ENCODE measurements at regions not wholly inside any gene's neighbourhood (a gene's known extent, or its start where the extent isn't known, plus 50 kb on each side); places are given as distances from the start of the nearest gene placed in this dataset.

- H3K4me3 ChIP-seq (ENCODE audit: control insufficient read depth, low read depth, low read length): no peak overlapping the region
- TF ChIP-seq, protein P1, sequence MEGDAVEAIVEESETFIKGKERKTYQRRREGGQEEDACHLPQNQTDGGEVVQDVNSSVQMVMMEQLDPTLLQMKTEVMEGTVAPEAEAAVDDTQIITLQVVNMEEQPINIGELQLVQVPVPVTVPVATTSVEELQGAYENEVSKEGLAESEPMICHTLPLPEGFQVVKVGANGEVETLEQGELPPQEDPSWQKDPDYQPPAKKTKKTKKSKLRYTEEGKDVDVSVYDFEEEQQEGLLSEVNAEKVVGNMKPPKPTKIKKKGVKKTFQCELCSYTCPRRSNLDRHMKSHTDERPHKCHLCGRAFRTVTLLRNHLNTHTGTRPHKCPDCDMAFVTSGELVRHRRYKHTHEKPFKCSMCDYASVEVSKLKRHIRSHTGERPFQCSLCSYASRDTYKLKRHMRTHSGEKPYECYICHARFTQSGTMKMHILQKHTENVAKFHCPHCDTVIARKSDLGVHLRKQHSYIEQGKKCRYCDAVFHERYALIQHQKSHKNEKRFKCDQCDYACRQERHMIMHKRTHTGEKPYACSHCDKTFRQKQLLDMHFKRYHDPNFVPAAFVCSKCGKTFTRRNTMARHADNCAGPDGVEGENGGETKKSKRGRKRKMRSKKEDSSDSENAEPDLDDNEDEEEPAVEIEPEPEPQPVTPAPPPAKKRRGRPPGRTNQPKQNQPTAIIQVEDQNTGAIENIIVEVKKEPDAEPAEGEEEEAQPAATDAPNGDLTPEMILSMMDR (IDR thresholded peaks at IDR 0.05; ENCODE audit: control insufficient read depth, insufficient read depth, low read depth, low read length, missing control alignments): no peak
- DNase-seq (ENCODE audit: low read depth): no peak
Measured at GRCh38 chr10:4051641-4052151, 266.7 kb upstream of the KLF6 start.

DNA sequence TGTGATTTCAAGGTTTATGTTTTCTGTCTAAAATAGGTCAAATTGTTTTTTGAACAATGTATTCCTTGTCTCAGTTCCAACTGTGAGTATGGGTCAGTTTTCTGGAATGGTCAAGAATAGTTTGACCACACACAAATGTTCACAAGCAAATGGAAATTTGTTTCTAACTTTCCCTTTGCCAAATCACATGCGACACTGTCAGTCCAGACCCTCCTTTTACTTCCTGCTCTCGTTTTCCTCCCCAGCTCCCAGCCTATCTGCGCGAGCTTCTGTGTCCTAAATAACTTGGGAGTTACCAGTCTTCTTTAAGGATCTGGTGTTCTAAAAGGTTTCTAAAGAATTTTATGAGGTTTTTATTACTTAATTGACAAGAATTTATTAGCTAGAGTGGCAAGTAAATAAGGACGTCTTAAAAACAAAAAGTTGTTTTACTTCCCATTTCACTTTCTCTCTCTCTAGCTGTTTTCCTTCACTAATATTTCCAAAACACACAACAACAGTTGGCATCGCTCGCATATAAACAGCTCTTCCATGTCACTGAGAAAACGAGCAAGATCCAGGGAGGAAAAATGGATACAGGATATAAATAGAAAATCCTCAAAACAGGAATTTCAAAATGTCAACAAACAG is 266.1 kb upstream of the KLF6 start:
- H3K4me3 ChIP-seq (ENCODE audit: control insufficient read depth, low read depth, low read length): no peak overlapping the region
- DNase-seq (ENCODE audit: low read depth): no peak

DNA sequence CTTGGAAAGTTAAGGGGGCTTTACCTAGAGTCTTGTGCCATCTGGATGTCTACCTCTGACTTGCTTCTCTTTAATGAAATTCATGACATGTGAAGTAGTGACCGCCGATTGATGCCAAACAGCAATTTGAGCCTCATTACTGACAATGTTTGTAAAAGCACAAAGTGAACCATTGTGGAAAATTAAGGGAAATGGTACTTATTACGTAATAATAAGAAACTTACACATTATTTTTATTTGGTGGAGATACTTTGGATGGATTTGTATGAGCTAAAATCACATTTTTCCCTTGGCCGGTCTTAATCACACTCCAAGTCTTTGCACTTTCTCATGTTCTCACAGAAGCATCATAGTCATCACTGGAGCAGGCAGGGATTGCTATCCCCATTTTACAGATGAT is 265.1 kb upstream of the KLF6 start:
- DNase-seq (ENCODE audit: low read depth): no peak
- no peak overlapping the region for H3K4me3 ChIP-seq (ENCODE audit: control insufficient read depth, low read depth, low read length)
- TF ChIP-seq, protein P1 (IDR thresholded peaks at IDR 0.05; ENCODE audit: control insufficient read depth, insufficient read depth, low read depth, low read length, missing control alignments): no peak

More for the DNA sequence above, 266.1 kb upstream of the KLF6 start:
- TF ChIP-seq, protein P1 (IDR thresholded peaks at IDR 0.05; ENCODE audit: control insufficient read depth, insufficient read depth, low read depth, low read length, missing control alignments): no peak

DNA sequence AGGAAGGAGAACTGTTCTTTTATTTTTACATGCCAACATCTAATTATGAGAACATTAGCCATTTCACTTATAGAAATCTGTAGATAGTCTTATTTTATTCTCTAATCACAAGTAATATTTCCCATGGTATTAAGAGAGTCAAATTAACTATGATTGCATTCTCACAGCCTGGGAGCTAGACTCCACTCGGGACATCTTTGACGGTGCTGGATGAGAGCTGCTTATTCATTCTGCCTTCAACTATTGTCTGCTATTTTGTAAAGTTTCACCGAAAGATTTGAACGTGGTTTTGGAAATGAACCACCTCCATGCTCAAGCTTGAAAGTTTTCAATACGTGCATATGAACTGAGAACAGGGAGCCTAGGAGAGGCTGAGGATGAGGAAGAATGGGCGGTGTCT is 264.3 kb upstream of the KLF6 start:
- H3K4me3 ChIP-seq (ENCODE audit: control insufficient read depth, low read depth, low read length): no peak overlapping the region
- DNase-seq (ENCODE audit: low read depth): no peak
- TF ChIP-seq, protein P1 (IDR thresholded peaks at IDR 0.05; ENCODE audit: control insufficient read depth, insufficient read depth, low read depth, low read length, missing control alignments): no peak

GRCh38 chr10:4048236-4048864 is 263.3 kb upstream of the KLF6 start:
- TF ChIP-seq, protein P1 (IDR thresholded peaks at IDR 0.05; ENCODE audit: control insufficient read depth, insufficient read depth, low read depth, low read length, missing control alignments): no peak
- DNase-seq (ENCODE audit: low read depth): no peak
- H3K4me3 ChIP-seq (ENCODE audit: control insufficient read depth, low read depth, low read length): no peak overlapping the region

- TF ChIP-seq, protein P1 (IDR thresholded peaks at IDR 0.05; ENCODE audit: control insufficient read depth, insufficient read depth, low read depth, low read length, missing control alignments): no peak
- no peak overlapping the region for H3K4me3 ChIP-seq (ENCODE audit: control insufficient read depth, low read depth, low read length)
- no peak for DNase-seq (ENCODE audit: low read depth)
Measured at GRCh38 chr10:4046712-4047354, 261.8 kb upstream of the KLF6 start.

Measured in AG09309 (cell line).